ENCODE measurements at regions not wholly inside any gene's neighbourhood (a gene's known extent, or its start where the extent isn't known, plus 50 kb on each side); places are given as distances from the start of the nearest gene placed in this dataset.

GRCh38 chrX:65073233-65073632 lies 97.0 kb upstream of the ZC4H2 start:
- TF ChIP-seq EZH2 (IDR thresholded peaks at IDR 0.05; ENCODE audit: borderline replicate concordance) (no peak), CTCF (IDR thresholded peaks at IDR 0.05; ENCODE audit: poor library complexity) (no peak)

Data from hepatocyte (in vitro differentiated cells).